Heart right ventricle (tissue), 16 donors: ENCODE measurements at regions not wholly inside any gene's neighbourhood (a gene's known extent, or its start where the extent isn't known, plus 50 kb on each side); places are given as distances from the start of the nearest gene placed in this dataset.

ENCODE experiments used
- ATAC-seq, 8 donors: fragments of 200-7000 bp; cut with Tn5 transposase; one replicate each; pipeline ENCODE4 v1.9.1; 2020; ENCODE audit warnings: mild to moderate bottlenecking in 8 of 8, moderate library complexity in 8 of 8, moderate number of reproducible peaks in 1 of 8
- DNase-seq, 2 donors: peaks; one replicate each; pipeline ENCODE4 v3.0.0-alpha.2; 2020
- H3K27ac ChIP-seq, 10 donors: fragments of 200-600 bp; sonication (generic) in 2 of 10; one replicate each; pipeline versions ENCODE4 v1.5.0 to v1.8.0; 2020 to 2022; ENCODE audit warnings: mild to moderate bottlenecking in 3 of 10
- H3K27me3 ChIP-seq, 7 donors: fragments of 200-600 bp; one replicate each; pipeline ENCODE4 v1.8.0; 2021 to 2022; ENCODE audit warnings: mild to moderate bottlenecking in 2 of 7
- H3K36me3 ChIP-seq, 9 donors: fragments of 200-600 bp; sonication (generic) in 1 of 9; one replicate each; pipeline versions ENCODE4 v1.5.0 to v1.8.0; 2020 to 2022; ENCODE audit warnings: mild to moderate bottlenecking in 2 of 9
- H3K4me1 ChIP-seq, 9 donors: fragments of 200-600 bp; sonication (generic) in 1 of 9; one replicate each; pipeline versions ENCODE4 v1.5.0 to v1.8.0; 2020 to 2022; ENCODE audit warnings: mild to moderate bottlenecking in 4 of 9
- H3K4me3 ChIP-seq, 10 donors: fragments of 200-600 bp; sonication (generic) in 2 of 10; one replicate each; pipeline versions ENCODE4 v1.5.0 to v1.8.0; 2020 to 2022; ENCODE audit warnings: mild to moderate bottlenecking in 7 of 10, moderate library complexity in 2 of 10
- H3K9me3 ChIP-seq, 11 donors: fragments of 200-600 bp in 10 of 11; sonication (generic) in 2 of 11; one replicate each; pipeline versions ENCODE4 v1.5.0 to v1.8.0; 2013 to 2022; ENCODE audit warnings: mild to moderate bottlenecking in 2 of 11, control low read depth in 1 of 11, moderate library complexity in 1 of 11
- CTCF ChIP-seq, 9 donors: fragments of 200-600 bp; sonication (generic) in 2 of 9; IDR thresholded peaks; one replicate each; pipeline versions ENCODE4 v1.5.0 to v1.8.0; 2021 to 2022; ENCODE audit warnings: antibody characterized with exemption in 9 of 9, mild to moderate bottlenecking in 5 of 9, moderate library complexity in 1 of 9
- WGBS, 2 donors: extraction: QIAGEN DNeasy Blood & Tissue Kit; methylation state at CpG; one replicate each; pipeline ENCODE4 v1.1.7; 2013; ENCODE audit warnings: inconsistent platforms in 1 of 2; 5-methylcytosine and 5-hydroxymethylcytosine counted together
- intact Hi-C, 10 donors: fragments of 100-400 bp; cut with DNase I; formaldehyde crosslinking; loops; one replicate each; pipeline versions ENCODE4 v1.11.1 to v1.14.2; 2022
- donor health status: Arrhythmogenic right ventricular cardiomyopathy.
- donor health status: ischemic (EF 13 %, LVEDD 7.1; RV severe dilation, severe dysfunction).
- donor health status: healthy with polysubstance abuse.
- donor health status: DM: no; HTN: yes; CAD: no.
- donor health status: DM: no; HTN: no; CAD: no.
- donor health status: ischemic (EF 25% LVEDD 6.9; RV normal size, moderate dysfunction).
- donor health status: ischemic (EF 25% LVEDD 5.7; RV mildly dilated, moderate dysfunction).
- donor health status: healthy.
- donor health status: DM: yes; HTN: yes; CAD: no.
- donor health status: Ischemic cardiomyopathy.
- donor health status: ischemic (EF 35%, LVEDD 5.7; RV mildly dilated, moderate dysfunction).
- donor health status: nonischemic (EF 11% LVEDD 7.7; RV severe dilation, severe dysfunction).
- donor health status: DM: yes; HTN: yes; CAD: no.
- donor health status: PGD.
- donor health status: ischemic (EF 29% LVEDD 5.4; RV normal size, mild dysfunction).
- donor health status: nonischemic (EF 23%, LVEDD 6.1; RV moderate dilation, normal function).

DNA sequence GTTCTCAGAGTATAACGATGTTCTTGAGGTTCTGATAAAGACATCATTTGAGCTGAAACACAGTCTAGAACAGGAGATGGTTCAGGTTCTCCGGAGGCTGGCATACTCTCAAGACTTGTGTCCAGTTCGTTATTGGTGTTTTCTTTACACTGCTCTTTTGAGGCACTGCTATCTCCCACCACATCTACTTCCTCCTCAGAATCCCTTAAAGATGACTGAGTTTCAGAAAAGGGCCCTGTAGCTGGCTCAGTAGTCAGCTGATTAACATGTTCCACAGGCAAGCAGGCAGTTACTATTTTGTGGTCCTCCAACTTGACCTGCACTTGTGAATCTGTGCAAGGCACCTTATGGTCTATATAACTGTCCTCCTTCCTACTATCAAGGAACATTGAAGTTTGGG lies 50.2 kb downstream of the ZZZ3 start:
- H3K9me3 ChIP-seq, result no peaks in the 10 kb centered on the region
- H3K27ac ChIP-seq, result peak overlapping the region in 1 of 10 donors; percentile 51
- ATAC-seq, result no peak
- H3K27me3 ChIP-seq, result no peaks in the 10 kb centered on the region
- no peak for TF ChIP-seq CTCF (IDR thresholded peaks at IDR 0.05)
- peaks cover 0 to 7% (median 0%) of the 10 kb centered on the region in 9 donors for H3K4me1 ChIP-seq
- H3K4me3 ChIP-seq, result no peak overlapping the region
- intact Hi-C loops, result no loop called here
- WGBS, 2 donors, result 86 to 90% methylated on average over 3 of the region's 3 CpGs
- H3K36me3 ChIP-seq, result peaks cover 0 to 83% (median 11%) of the 10 kb centered on the region in 9 donors
- no peak for DNase-seq

- no peak for DNase-seq
- peak in 1 of 8 donors; percentile 29 for ATAC-seq
- Histone ChIP-seq H3K27me3 (no peaks in the 10 kb centered on the region), H3K9me3 (no peaks in the 10 kb centered on the region), H3K36me3 (peaks cover 0 to 83% (median 11%) of the 10 kb centered on the region in 9 donors), H3K4me3 (no peak overlapping the region), H3K27ac (peak overlapping the region in 1 of 10 donors; percentile 51), H3K4me1 (peaks cover 0 to 7% (median 0%) of the 10 kb centered on the region in 9 donors)
- 88 to 95% methylated on average over 1 of the region's 1 CpG for WGBS, 2 donors
- intact Hi-C loops, result no loop called here
- TF ChIP-seq CTCF (IDR thresholded peaks at IDR 0.05), result no peak
Observed at GRCh38 chr1:77631751-77632150, 50.7 kb downstream of the ZZZ3 start.

- Histone ChIP-seq H3K4me1 (peaks cover 0 to 7% (median 0%) of the 10 kb centered on the region in 9 donors), H3K36me3 (peaks cover 0 to 85% (median 11%) of the 10 kb centered on the region in 9 donors), H3K27ac (peak overlapping the region in 1 of 10 donors; percentile 51), H3K4me3 (no peak overlapping the region), H3K9me3 (no peaks in the 10 kb centered on the region), H3K27me3 (no peaks in the 10 kb centered on the region)
- ATAC-seq (no peak), DNase-seq (no peak)
- intact Hi-C loops, result no loop called here
- 95 to 99% methylated on average over 1 of the region's 1 CpG for WGBS, 2 donors
- TF ChIP-seq CTCF (IDR thresholded peaks at IDR 0.05), result no peak
Observed at GRCh38 chr1:77631302-77631701, 51.2 kb downstream of the ZZZ3 start.

- H3K36me3 ChIP-seq, result peaks cover 0 to 74% (median 9%) of the 10 kb centered on the region in 9 donors
- H3K4me3 ChIP-seq, result no peak overlapping the region
- H3K27ac ChIP-seq, result no peak overlapping the region
- DNase-seq, result no peak
- no peaks in the 10 kb centered on the region for H3K27me3 ChIP-seq
- H3K9me3 ChIP-seq, result no peaks in the 10 kb centered on the region
- intact Hi-C loops, result no loop called here
- ATAC-seq, result no peak
- TF ChIP-seq CTCF (IDR thresholded peaks at IDR 0.05), result no peak
- 95 to 97% methylated on average over 4 of the region's 4 CpGs for WGBS, 2 donors
- peaks cover 0 to 14% (median 0%) of the 10 kb centered on the region in 9 donors for H3K4me1 ChIP-seq
Observed at GRCh38 chr1:77627978-77628570, 54.4 kb downstream of the ZZZ3 start.
